ENCODE measurements at regions not wholly inside any gene's neighbourhood (a gene's known extent, or its start where the extent isn't known, plus 50 kb on each side); places are given as distances from the start of the nearest gene placed in this dataset.

DNA sequence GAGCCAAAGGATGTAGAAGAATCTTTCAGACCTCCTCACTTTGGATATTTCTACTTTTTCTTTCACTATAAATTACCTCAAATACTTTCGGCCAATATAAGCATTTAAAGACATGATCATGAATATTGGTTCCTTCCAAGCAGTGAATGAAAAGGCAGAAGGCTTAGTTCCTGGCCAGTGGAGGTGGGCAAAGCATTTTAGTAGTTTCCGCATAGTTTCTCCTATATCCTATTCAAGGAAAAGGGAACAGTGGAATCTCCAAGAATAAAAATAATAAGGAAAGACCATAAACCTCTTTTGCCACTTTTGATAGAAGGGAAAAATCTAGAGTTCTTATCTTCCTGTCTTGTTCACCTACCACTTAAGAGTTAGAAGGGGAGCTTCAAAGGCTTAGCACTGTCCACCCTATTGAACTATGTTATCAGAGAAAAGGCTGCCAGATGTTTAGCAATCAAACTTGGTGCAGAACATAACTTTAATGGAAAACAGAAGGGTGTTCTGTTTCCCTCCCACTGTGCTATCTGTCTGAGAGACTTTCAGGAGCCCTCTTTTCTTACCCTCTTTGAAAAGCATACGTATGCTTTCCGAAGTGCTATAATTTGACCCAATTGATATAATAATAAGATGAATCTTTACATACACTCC is 155.6 kb upstream of the DPH6 start:
- TF ChIP-seq ZFX (IDR thresholded peaks at IDR 0.05; ENCODE audit: borderline replicate concordance) = no peak
- TF ChIP-seq, protein P1, sequence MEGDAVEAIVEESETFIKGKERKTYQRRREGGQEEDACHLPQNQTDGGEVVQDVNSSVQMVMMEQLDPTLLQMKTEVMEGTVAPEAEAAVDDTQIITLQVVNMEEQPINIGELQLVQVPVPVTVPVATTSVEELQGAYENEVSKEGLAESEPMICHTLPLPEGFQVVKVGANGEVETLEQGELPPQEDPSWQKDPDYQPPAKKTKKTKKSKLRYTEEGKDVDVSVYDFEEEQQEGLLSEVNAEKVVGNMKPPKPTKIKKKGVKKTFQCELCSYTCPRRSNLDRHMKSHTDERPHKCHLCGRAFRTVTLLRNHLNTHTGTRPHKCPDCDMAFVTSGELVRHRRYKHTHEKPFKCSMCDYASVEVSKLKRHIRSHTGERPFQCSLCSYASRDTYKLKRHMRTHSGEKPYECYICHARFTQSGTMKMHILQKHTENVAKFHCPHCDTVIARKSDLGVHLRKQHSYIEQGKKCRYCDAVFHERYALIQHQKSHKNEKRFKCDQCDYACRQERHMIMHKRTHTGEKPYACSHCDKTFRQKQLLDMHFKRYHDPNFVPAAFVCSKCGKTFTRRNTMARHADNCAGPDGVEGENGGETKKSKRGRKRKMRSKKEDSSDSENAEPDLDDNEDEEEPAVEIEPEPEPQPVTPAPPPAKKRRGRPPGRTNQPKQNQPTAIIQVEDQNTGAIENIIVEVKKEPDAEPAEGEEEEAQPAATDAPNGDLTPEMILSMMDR (IDR thresholded peaks at IDR 0.05) = no peak

DNA sequence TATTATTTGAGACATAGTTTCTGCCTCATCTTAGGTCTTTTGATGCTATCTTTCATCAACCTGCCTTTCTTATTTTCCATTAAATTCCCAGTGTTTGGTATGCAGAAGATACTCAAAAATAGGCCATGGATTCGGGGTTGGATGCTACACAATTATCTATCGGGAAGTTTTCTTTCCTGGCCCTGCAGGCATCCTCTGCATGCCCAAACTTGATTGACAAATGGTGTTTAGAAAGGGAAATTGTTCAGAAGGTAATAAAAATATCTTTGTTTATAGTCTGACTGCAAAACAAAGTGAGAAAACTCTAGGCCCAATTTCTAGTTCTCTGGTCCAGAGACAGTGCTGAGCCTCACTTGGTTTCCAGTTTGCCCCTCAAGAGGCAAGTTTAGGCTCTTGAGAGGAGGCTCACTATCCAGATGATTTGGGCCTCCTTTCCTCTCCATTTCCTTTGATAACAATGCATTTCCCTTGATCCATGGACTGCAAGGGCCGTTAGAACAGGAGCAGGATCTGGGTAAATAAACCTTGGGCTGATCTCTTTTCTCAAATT is 157.1 kb upstream of the DPH6 start:
- H3K27ac ChIP-seq = no peak overlapping the region
- TF ChIP-seq, protein P1 (IDR thresholded peaks at IDR 0.05) = no peak
- TF ChIP-seq ZFX (IDR thresholded peaks at IDR 0.05; ENCODE audit: borderline replicate concordance) = no peak

More for the DNA sequence above, 155.6 kb upstream of the DPH6 start:
- H3K27ac ChIP-seq = no peak overlapping the region

DNA sequence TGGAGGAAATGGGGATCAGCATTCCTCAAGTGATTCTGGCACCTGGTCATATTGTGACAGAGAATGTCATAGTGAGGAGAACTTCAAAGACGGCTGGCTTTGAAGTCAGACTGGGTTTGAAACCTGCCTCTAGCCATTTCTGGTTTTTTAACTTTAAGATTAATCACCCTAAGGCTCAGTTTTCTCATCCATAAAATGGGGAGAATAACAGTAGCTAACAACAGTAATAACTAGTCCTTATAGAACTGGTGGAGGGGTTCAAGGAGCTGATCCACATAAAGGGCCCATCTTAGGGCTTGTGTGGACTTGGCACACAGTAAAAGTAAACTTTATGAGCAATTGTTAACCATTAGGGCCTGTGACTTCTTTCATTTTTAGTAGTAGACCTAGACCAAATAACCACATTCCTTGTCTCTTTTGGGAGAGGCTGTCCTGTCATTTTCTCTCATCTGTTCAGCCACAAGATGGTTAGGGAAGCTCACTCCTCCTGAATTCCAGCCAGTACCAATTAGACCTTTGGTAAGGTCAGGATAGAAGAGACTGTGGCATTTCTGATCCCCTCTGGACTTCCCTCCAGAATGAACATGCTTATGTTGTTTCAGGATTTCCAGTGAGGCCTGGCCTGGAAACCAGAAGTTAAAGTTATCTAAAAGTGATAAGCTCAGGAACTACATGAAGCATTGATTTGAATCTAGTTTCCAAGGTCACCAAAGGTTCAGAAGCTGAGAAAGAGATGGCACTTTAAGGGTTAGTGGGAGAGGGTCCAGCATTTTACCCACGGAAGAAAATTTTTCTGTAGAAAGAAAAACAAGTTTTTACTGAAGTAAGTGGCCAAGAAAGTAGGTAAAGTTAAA is 159.3 kb upstream of the DPH6 start:
- no peak for TF ChIP-seq ZFX (IDR thresholded peaks at IDR 0.05; ENCODE audit: borderline replicate concordance)
- TF ChIP-seq, protein P1 (IDR thresholded peaks at IDR 0.05) = no peak
- H3K27ac ChIP-seq = no peak overlapping the region

DNA sequence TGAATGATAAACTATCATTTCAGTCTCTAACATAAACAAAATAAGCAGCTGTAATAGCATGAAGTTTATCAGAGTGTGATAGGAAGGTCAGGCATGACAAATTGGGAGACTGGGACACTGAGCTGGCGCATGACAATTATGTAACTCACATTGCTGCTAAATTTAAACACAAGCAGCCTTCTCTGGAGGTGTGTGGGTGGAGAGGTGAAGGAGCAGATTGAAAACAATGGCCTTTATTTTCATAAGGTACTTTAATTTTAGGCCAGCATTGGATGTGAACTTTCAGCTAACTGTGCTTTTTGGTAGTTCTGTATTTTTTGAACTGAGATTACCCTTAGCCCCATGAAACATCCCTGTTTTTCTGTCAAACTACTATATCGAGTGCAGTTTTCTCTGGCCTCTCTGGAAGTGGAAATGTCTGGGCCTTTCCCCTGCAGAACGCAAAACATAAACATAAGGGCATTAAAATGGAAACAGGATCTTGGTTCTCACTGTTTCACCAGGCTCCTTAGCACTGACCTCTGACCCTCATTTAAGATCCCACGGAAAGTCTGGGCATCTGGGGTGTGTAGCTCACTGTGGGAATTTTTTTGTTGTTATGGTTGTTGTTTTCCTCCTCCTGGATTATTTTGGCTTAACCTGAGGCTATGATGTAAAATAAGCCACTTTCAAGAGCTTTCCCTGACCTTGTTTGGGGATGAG is 160.1 kb upstream of the DPH6 start:
- TF ChIP-seq, protein P1 (IDR thresholded peaks at IDR 0.05) = no peak
- no peak for TF ChIP-seq ZFX (IDR thresholded peaks at IDR 0.05; ENCODE audit: borderline replicate concordance)
- no peak overlapping the region for H3K27ac ChIP-seq

DNA sequence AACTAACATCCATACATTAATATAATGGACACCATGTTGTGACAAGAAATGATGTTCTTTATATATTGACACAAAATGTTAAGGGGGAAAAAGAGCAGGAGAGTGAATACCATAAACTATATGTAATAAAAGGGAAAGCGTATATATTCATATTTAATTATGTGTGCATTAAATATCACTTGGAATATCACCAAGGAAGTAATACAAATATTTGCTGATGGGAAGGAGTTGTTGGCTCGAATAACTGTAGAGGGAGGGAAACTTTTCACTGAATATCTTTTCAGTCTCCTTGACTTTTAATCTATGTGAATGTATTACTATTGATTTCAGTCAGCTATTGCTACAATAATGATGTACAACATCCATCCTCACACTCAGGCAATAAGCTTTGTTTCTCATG is 167.0 kb upstream of the DPH6 start:
- H3K27ac ChIP-seq = no peak overlapping the region
- TF ChIP-seq ZFX (IDR thresholded peaks at IDR 0.05; ENCODE audit: borderline replicate concordance) = no peak
- TF ChIP-seq, protein P1 (IDR thresholded peaks at IDR 0.05) = no peak

DNA sequence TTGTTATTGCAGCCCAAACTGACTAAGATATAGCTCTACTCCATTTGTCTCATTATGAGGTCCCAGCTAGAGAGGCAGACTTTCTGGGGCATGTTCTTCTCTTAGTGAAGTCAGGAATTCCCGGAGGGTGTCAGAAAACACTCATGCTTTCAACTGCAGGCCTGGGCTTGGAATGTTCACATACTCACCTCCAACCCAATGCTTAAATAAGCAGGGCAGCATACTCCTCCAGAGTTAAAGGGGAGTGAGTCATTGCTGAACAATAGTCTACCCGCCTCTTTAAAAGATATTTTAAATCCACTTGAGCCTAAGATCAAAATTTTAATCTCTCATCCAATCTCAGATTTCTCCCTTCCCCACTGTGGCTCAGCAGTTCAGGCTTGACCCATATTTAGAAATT is 167.8 kb upstream of the DPH6 start:
- no peak overlapping the region for H3K27ac ChIP-seq
- no peak for TF ChIP-seq ZFX (IDR thresholded peaks at IDR 0.05; ENCODE audit: borderline replicate concordance)
- TF ChIP-seq, protein P1 (IDR thresholded peaks at IDR 0.05) = no peak

Data from 22Rv1 (cell line).